ENCODE measurements at regions not wholly inside any gene's neighbourhood (a gene's known extent, or its start where the extent isn't known, plus 50 kb on each side); places are given as distances from the start of the nearest gene placed in this dataset.

GRCh38 chr22:47329727-47330650 is 567.5 kb downstream of the TBC1D22A start:
- TF ChIP-seq CTCF (IDR thresholded peaks at IDR 0.05; ENCODE audit: insufficient read depth, low read length, poor library complexity, severe bottlenecking) = no peak
- DNase-seq (ENCODE audit: extremely low read depth, insufficient read length) = no peak
- H3K4me3 ChIP-seq (replicated peaks; ENCODE audit: low read depth, low read length) = no peak overlapping the region
- H3K27me3 ChIP-seq (replicated peaks; ENCODE audit: control insufficient read depth, insufficient read depth, low read length) = no peaks in the 10 kb centered on the region
- H3K36me3 ChIP-seq (ENCODE audit: control insufficient read depth, insufficient read depth, low read length) = no peaks in the 10 kb centered on the region

- no peak for DNase-seq (ENCODE audit: extremely low read depth, insufficient read length)
- Histone ChIP-seq H3K4me3 (replicated peaks; ENCODE audit: low read depth, low read length) (no peak overlapping the region), H3K27me3 (replicated peaks; ENCODE audit: control insufficient read depth, insufficient read depth, low read length) (no peaks in the 10 kb centered on the region), H3K36me3 (ENCODE audit: control insufficient read depth, insufficient read depth, low read length) (no peaks in the 10 kb centered on the region)
- no peak for TF ChIP-seq CTCF (IDR thresholded peaks at IDR 0.05; ENCODE audit: insufficient read depth, low read length, poor library complexity, severe bottlenecking)
Observed at GRCh38 chr22:47328550-47329243, 566.2 kb downstream of the TBC1D22A start.

- no peak for TF ChIP-seq CTCF (IDR thresholded peaks at IDR 0.05; ENCODE audit: insufficient read depth, low read length, poor library complexity, severe bottlenecking)
- no peaks in the 10 kb centered on the region for H3K27me3 ChIP-seq (replicated peaks; ENCODE audit: control insufficient read depth, insufficient read depth, low read length)
- no peak for DNase-seq (ENCODE audit: extremely low read depth, insufficient read length)
- no peak overlapping the region for H3K4me3 ChIP-seq (replicated peaks; ENCODE audit: low read depth, low read length)
- H3K36me3 ChIP-seq (ENCODE audit: control insufficient read depth, insufficient read depth, low read length) = no peaks in the 10 kb centered on the region
Observed at GRCh38 chr22:47327241-47327640, 564.8 kb downstream of the TBC1D22A start.

GRCh38 chr22:47325249-47325648 is 562.8 kb downstream of the TBC1D22A start:
- no peak for DNase-seq (ENCODE audit: extremely low read depth, insufficient read length)
- no peaks in the 10 kb centered on the region for H3K27me3 ChIP-seq (replicated peaks; ENCODE audit: control insufficient read depth, insufficient read depth, low read length)
- no peak for TF ChIP-seq CTCF (IDR thresholded peaks at IDR 0.05; ENCODE audit: insufficient read depth, low read length, poor library complexity, severe bottlenecking)
- H3K36me3 ChIP-seq (ENCODE audit: control insufficient read depth, insufficient read depth, low read length) = no peaks in the 10 kb centered on the region
- no peak overlapping the region for H3K4me3 ChIP-seq (replicated peaks; ENCODE audit: low read depth, low read length)

- TF ChIP-seq CTCF (IDR thresholded peaks at IDR 0.05; ENCODE audit: insufficient read depth, low read length, poor library complexity, severe bottlenecking) = no peak
- H3K4me3 ChIP-seq (replicated peaks; ENCODE audit: low read depth, low read length) = no peak overlapping the region
- DNase-seq (ENCODE audit: extremely low read depth, insufficient read length) = no peak
- no peaks in the 10 kb centered on the region for H3K36me3 ChIP-seq (ENCODE audit: control insufficient read depth, insufficient read depth, low read length)
- H3K27me3 ChIP-seq (replicated peaks; ENCODE audit: control insufficient read depth, insufficient read depth, low read length) = no peaks in the 10 kb centered on the region
Observed at GRCh38 chr22:47324435-47324990, 562.1 kb downstream of the TBC1D22A start.
